GM23248 (cell line): ENCODE measurements at regions not wholly inside any gene's neighbourhood (a gene's known extent, or its start where the extent isn't known, plus 50 kb on each side); places are given as distances from the start of the nearest gene placed in this dataset.

Experiments
- EZH2 ChIP-seq: fragments of 200-600 bp; sonication (generic); IDR thresholded peaks from 2 replicates; pipeline ENCODE4 v1.6.1; 2018; ENCODE audit warnings: antibody characterized with exemption, mild to moderate bottlenecking; ENCODE audit not compliant: insufficient read depth, poor library complexity, severe bottlenecking
- EZH2phosphoT487 ChIP-seq: fragments of 200-600 bp; sonication (generic); IDR thresholded peaks from 2 replicates; pipeline ENCODE4 v1.6.1; 2018; ENCODE audit warnings: antibody characterized with exemption, moderate library complexity, mild to moderate bottlenecking, low read depth; ENCODE audit not compliant: insufficient read depth

DNA sequence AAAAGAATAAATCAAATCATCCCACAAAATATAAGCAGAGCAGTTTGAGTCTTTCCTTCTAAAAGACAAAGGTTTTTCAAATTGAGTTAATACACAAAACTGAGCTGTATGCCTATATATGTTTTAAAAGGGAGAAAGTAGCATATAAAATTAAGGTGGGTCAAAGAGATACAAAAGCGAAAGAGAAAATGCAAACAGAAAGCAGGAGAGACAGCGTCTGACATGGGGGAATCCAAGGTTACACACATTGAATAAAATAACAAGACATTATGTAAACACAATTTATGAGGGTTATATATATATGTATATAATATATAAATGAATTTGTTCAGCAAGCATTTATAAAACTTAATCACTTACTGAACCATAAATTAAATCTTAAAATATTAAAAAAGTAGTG lies 276.1 kb upstream of the LCORL start:
- no peak for TF ChIP-seq EZH2
- TF ChIP-seq EZH2phosphoT487: no peak
